ENCODE measurements at regions not wholly inside any gene's neighbourhood (a gene's known extent, or its start where the extent isn't known, plus 50 kb on each side); places are given as distances from the start of the nearest gene placed in this dataset.

DNA sequence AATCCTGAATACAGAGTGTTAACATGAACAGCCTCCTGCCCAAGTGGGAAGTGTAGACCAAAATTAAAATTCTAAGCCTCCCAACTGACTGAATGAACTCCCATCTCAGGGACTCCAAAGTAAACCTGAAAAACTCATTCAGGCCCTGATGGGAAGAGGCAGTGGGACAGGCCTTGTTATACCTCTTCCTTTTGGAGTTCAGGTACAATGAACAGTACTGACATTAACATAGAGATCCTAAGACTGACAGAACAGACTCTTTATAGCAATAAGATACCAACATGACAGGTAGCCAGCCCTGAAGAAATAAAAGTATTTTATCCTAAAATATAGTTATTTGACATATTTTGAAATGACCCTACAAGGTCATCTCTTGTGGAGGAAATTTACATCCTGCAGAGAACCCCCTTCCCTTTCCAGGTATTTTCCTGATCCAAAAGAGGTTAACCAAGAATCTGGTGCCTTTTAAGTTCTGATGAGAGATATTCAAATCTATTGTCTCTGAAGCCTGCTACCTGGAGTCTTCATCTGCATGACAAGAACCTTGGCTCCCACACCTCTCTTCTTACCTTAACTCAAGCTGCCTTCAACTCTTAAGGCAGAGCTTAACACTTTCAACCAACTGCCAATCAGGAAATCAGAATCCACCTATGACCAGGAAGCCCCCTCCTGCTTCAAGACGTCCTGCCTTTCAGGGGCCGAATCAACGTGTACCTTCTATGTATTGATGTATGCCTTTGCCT, 103.3 kb upstream of the PFKP start:
- DNase-seq (no peak), ATAC-seq (ENCODE audit: low read depth) (no peak)
- Histone ChIP-seq H3K36me3 (ENCODE audit: control insufficient read depth, insufficient read depth, low read length) (no peaks in the 10 kb centered on the region), H4K5ac (ENCODE audit: low read depth, low read length) (no peak overlapping the region), H3K4me2 (ENCODE audit: low read depth, low read length) (no peak overlapping the region), H3K79me1 (ENCODE audit: low read depth in 1 of 2, low read length in 2 of 2) (no peaks in the 10 kb centered on the region), H3K23ac (ENCODE audit: low read depth, low read length) (no peak overlapping the region), H2BK120ac (ENCODE audit: low read depth, low read length) (no peak overlapping the region), H3K14ac (replicated peaks; ENCODE audit: low read depth, low read length) (no peak overlapping the region), H2AK9ac (replicated peaks; ENCODE audit: low read depth, low read length, poor library complexity) (no peak overlapping the region), H3K56ac (ENCODE audit: extremely low read depth, insufficient read depth, low read length) (no peak overlapping the region), H4K91ac (ENCODE audit: insufficient read depth, low read depth, low read length) (no peak overlapping the region), H3K27me3 (ENCODE audit: control insufficient read depth, insufficient read depth, low read length) (peaks cover 1% of the 10 kb centered on the region; the same call in 1 of the 2 replicates), H2BK5ac (ENCODE audit: low read depth, low read length, poor library complexity, severe bottlenecking) (no peak overlapping the region), H2AFZ (replicated peaks; ENCODE audit: low read length, poor library complexity) (no peak overlapping the region), H2BK20ac (ENCODE audit: low read depth, low read length) (no peak overlapping the region), H4K20me1 (ENCODE audit: insufficient read depth, low read length) (no peaks in the 10 kb centered on the region), H2BK15ac (ENCODE audit: low read depth, low read length) (no peak overlapping the region), H3K4me3 (ENCODE audit: insufficient read depth, low read depth, low read length) (no peak overlapping the region), H3K18ac (ENCODE audit: low read depth, low read length) (no peak overlapping the region), H4K8ac (ENCODE audit: low read depth in 2 of 2, low read length in 2 of 2) (no peak overlapping the region), H3K9ac (ENCODE audit: low read depth, low read length) (no peak overlapping the region), H3K9me1 (ENCODE audit: insufficient read depth, low read length) (no peaks in the 10 kb centered on the region), H2AK5ac (ENCODE audit: low read depth, low read length) (no peak overlapping the region), H3K4me1 (ENCODE audit: control insufficient read depth, insufficient read depth, low read length) (no peaks in the 10 kb centered on the region), H3K27ac (ENCODE audit: insufficient read depth, low read length) (no peak overlapping the region), H3K9me3 (ENCODE audit: control insufficient read depth, insufficient read depth, low read length) (no peaks in the 10 kb centered on the region), H3K4ac (ENCODE audit: low read depth, low read length) (no peak overlapping the region)
- in situ Hi-C loops (cut with MboI; ENCODE audit: low sequenced_read_pairs) (no loop called here), intact Hi-C loops (cut with micrococcal nuclease) (no loop called here), dilution Hi-C loops (cut with HindIII; ENCODE audit: low sequenced_read_pairs, unreplicated experiment) (no loop called here)
- TF ChIP-seq RAD21 (IDR thresholded peaks at IDR 0.05; ENCODE audit: low read length), result no peak
- no peak for TF ChIP-seq CHD1 (IDR thresholded peaks at IDR 0.05; ENCODE audit: low read depth, low read length)
- no peak for TF ChIP-seq CEBPB (IDR thresholded peaks at IDR 0.05; ENCODE audit: low read depth, low read length)
- no peak for TF ChIP-seq NFE2L2 (IDR thresholded peaks at IDR 0.05; ENCODE audit: low read depth, low read length)
- no peak for TF ChIP-seq BHLHE40 (IDR thresholded peaks at IDR 0.05; ENCODE audit: low read depth, low read length)
- TF ChIP-seq FOS (IDR thresholded peaks at IDR 0.05; ENCODE audit: low read depth, low read length), result no peak
- no peak for TF ChIP-seq MXI1 (IDR thresholded peaks at IDR 0.05; ENCODE audit: borderline replicate concordance, low read depth, low read length)
- TF ChIP-seq RFX5 (IDR thresholded peaks at IDR 0.05; ENCODE audit: low read depth, low read length), result no peak
- no peak for TF ChIP-seq POLR2A (IDR thresholded peaks at IDR 0.05; ENCODE audit: low read depth, low read length)
- CTCF ChIA-PET, result no interaction called here
- POLR2A ChIA-PET (ENCODE audit: unreplicated experiment), result no interaction called here
- BruUV-seq (replicated peaks), result no TSS peak
- WGBS, 2 experiments (ENCODE audit: extremely low coverage in 2 of 2, insufficient read length in 1 of 2), result no CpG with 5 or more reads among the region's 3 CpGs
